ENCODE measurements at regions not wholly inside any gene's neighbourhood (a gene's known extent, or its start where the extent isn't known, plus 50 kb on each side); places are given as distances from the start of the nearest gene placed in this dataset.

DNA sequence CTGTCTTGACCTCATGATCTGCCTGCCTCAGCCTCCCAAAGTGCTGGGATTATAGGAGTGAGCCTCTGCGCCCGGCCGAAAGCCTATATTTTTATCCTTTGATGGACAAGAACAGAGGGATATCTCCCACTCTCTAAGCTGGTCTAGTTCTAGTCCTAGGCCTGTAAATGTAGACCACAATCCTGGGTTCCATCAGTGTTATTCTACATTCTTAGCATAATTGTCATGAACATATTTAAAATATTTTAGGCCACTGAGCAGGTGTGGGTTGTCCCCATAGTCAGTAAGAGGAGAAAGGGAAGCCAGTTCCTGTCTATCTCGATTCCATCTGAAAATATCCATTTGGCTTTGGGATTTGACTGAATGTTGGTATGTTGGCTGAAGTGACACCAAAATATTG, 118.1 kb downstream of the EBLN2 start:
- no peaks in the 10 kb centered on the region for H3K4me1 ChIP-seq (ENCODE audit: control insufficient read depth, insufficient read depth, low read length)
- no peaks in the 10 kb centered on the region for H3K36me3 ChIP-seq (ENCODE audit: control insufficient read depth, insufficient read depth, low read length)
- BruUV-seq (replicated peaks) = no TSS peak
- no peaks in the 10 kb centered on the region for H3K27me3 ChIP-seq (ENCODE audit: control insufficient read depth, insufficient read depth, low read length)
- in situ Hi-C loops (cut with HindIII; ENCODE audit: low pct_unique_long_range_greater_than_20kb, low sequenced_read_pairs) (no loop called here), intact Hi-C loops (cut with micrococcal nuclease; ENCODE audit: unreplicated experiment) (no loop called here)
- H3K27ac ChIP-seq (ENCODE audit: low read length) = no peak overlapping the region
- H3K9me3 ChIP-seq (ENCODE audit: control insufficient read depth, insufficient read depth, low read depth, low read length) = no peaks in the 10 kb centered on the region
- ChIA-PET POLR2A (no interaction called here), CTCF (no interaction called here)
- no peak for DNase-seq (ENCODE audit: low read depth, low spot score)
- no peak overlapping the region for H3K4me3 ChIP-seq (ENCODE audit: low read depth in 2 of 2, low read length in 2 of 2)
- ATAC-seq = no peak
- TF ChIP-seq, protein P1, sequence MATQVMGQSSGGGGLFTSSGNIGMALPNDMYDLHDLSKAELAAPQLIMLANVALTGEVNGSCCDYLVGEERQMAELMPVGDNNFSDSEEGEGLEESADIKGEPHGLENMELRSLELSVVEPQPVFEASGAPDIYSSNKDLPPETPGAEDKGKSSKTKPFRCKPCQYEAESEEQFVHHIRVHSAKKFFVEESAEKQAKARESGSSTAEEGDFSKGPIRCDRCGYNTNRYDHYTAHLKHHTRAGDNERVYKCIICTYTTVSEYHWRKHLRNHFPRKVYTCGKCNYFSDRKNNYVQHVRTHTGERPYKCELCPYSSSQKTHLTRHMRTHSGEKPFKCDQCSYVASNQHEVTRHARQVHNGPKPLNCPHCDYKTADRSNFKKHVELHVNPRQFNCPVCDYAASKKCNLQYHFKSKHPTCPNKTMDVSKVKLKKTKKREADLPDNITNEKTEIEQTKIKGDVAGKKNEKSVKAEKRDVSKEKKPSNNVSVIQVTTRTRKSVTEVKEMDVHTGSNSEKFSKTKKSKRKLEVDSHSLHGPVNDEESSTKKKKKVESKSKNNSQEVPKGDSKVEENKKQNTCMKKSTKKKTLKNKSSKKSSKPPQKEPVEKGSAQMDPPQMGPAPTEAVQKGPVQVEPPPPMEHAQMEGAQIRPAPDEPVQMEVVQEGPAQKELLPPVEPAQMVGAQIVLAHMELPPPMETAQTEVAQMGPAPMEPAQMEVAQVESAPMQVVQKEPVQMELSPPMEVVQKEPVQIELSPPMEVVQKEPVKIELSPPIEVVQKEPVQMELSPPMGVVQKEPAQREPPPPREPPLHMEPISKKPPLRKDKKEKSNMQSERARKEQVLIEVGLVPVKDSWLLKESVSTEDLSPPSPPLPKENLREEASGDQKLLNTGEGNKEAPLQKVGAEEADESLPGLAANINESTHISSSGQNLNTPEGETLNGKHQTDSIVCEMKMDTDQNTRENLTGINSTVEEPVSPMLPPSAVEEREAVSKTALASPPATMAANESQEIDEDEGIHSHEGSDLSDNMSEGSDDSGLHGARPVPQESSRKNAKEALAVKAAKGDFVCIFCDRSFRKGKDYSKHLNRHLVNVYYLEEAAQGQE (IDR thresholded peaks at IDR 0.05; ENCODE audit: insufficient read depth in 1 of 2, low read depth in 2 of 2, low read length in 1 of 2) = no peak
- TF ChIP-seq SIN3A (IDR thresholded peaks at IDR 0.05; ENCODE audit: borderline replicate concordance, insufficient read depth, low read depth, low read length) = no peak
- no peak for TF ChIP-seq TCF7L2 (IDR thresholded peaks at IDR 0.05; ENCODE audit: low read depth, low read length)
- TF ChIP-seq, protein P2, sequence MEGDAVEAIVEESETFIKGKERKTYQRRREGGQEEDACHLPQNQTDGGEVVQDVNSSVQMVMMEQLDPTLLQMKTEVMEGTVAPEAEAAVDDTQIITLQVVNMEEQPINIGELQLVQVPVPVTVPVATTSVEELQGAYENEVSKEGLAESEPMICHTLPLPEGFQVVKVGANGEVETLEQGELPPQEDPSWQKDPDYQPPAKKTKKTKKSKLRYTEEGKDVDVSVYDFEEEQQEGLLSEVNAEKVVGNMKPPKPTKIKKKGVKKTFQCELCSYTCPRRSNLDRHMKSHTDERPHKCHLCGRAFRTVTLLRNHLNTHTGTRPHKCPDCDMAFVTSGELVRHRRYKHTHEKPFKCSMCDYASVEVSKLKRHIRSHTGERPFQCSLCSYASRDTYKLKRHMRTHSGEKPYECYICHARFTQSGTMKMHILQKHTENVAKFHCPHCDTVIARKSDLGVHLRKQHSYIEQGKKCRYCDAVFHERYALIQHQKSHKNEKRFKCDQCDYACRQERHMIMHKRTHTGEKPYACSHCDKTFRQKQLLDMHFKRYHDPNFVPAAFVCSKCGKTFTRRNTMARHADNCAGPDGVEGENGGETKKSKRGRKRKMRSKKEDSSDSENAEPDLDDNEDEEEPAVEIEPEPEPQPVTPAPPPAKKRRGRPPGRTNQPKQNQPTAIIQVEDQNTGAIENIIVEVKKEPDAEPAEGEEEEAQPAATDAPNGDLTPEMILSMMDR (IDR thresholded peaks at IDR 0.05) = no peak
- TF ChIP-seq POLR2AphosphoS5 (IDR thresholded peaks at IDR 0.05; ENCODE audit: low read depth, low read length) = no peak

DNA sequence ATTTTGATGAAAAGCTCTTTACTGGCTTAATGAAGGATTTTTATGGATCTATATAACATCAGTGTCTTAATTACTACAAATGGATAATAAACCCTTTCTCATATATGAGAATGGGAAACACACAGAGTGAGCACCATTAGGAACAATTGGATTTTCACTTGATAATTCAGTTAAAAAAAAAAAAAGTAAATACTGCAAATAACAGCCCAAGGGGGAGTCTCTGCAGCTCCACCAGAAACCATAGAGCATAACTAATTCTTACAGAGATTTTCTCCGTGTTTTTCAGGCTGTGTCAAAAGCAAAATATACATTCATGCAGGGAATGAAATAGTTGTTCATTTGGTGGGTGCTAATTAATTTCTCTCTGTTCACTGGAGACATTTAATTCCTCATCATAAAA, 125.3 kb downstream of the EBLN2 start:
- BruUV-seq (replicated peaks) = no TSS peak
- intact Hi-C loops (cut with micrococcal nuclease; ENCODE audit: unreplicated experiment) = no loop called here
- no peaks in the 10 kb centered on the region for H3K4me1 ChIP-seq (ENCODE audit: control insufficient read depth, insufficient read depth, low read length)
- in situ Hi-C loops (cut with HindIII; ENCODE audit: low pct_unique_long_range_greater_than_20kb, low sequenced_read_pairs) = no loop called here
- no peak overlapping the region for H3K4me3 ChIP-seq (ENCODE audit: low read depth in 2 of 2, low read length in 2 of 2)
- TF ChIP-seq POLR2AphosphoS5 (IDR thresholded peaks at IDR 0.05; ENCODE audit: low read depth, low read length) (no peak), TCF7L2 (IDR thresholded peaks at IDR 0.05; ENCODE audit: low read depth, low read length) (no peak), SIN3A (IDR thresholded peaks at IDR 0.05; ENCODE audit: borderline replicate concordance, insufficient read depth, low read depth, low read length) (no peak)
- TF ChIP-seq, protein P1 (IDR thresholded peaks at IDR 0.05; ENCODE audit: insufficient read depth in 1 of 2, low read depth in 2 of 2, low read length in 1 of 2) = no peak
- TF ChIP-seq, protein P2 (IDR thresholded peaks at IDR 0.05) = no peak
- ChIA-PET POLR2A (no interaction called here), CTCF (no interaction called here)
- no peaks in the 10 kb centered on the region for H3K36me3 ChIP-seq (ENCODE audit: control insufficient read depth, insufficient read depth, low read length)
- DNase-seq (ENCODE audit: low read depth, low spot score) (no peak), ATAC-seq (no peak)
- no peaks in the 10 kb centered on the region for H3K9me3 ChIP-seq (ENCODE audit: control insufficient read depth, insufficient read depth, low read depth, low read length)
- H3K27me3 ChIP-seq (ENCODE audit: control insufficient read depth, insufficient read depth, low read length) = no peaks in the 10 kb centered on the region
- H3K27ac ChIP-seq (ENCODE audit: low read length) = no peak overlapping the region

Data from Panc1 (cell line).